Activated naive CD8-positive, alpha-beta T cell treated with anti-CD3 and anti-CD28 coated beads, Interleukin-2, amount 50 U/mL, for 24 hours (primary cell): ENCODE measurements at regions not wholly inside any gene's neighbourhood (a gene's known extent, or its start where the extent isn't known, plus 50 kb on each side); places are given as distances from the start of the nearest gene placed in this dataset.

Experiments
- ATAC-seq: fragments of 150-1000 bp; cut with Tn5 transposase; one replicate; pipeline ENCODE4 v1.10.0; 2021
- DNase-seq: peaks from one replicate; pipeline ENCODE4 v3.0.0; 2021
- H3K27ac Mint-ChIP-seq: one replicate; pipeline ENCODE4 v1.8.0; 2021; ENCODE audit warnings: mild to moderate bottlenecking, mixed read lengths
- H3K27me3 Mint-ChIP-seq: one replicate; pipeline ENCODE4 v1.8.0; 2021; ENCODE audit warnings: mixed read lengths
- H3K36me3 Mint-ChIP-seq: one replicate; pipeline ENCODE4 v1.8.0; 2021; ENCODE audit warnings: low read depth, mixed read lengths
- H3K4me1 Mint-ChIP-seq: one replicate; pipeline ENCODE4 v1.8.0; 2021; ENCODE audit warnings: mixed read lengths
- H3K4me3 Mint-ChIP-seq: one replicate; pipeline ENCODE4 v1.8.0; 2021; ENCODE audit warnings: mild to moderate bottlenecking, moderate library complexity, mixed read lengths
- H3K9me3 Mint-ChIP-seq: one replicate; pipeline ENCODE4 v1.8.0; 2021; ENCODE audit warnings: mixed read lengths

- H3K9me3 Mint-ChIP-seq: no peaks in the 10 kb centered on the region
- ATAC-seq (no peak), DNase-seq (no peak)
- H3K27me3 Mint-ChIP-seq: no peaks in the 10 kb centered on the region
- H3K27ac Mint-ChIP-seq: no peak overlapping the region
- no peak overlapping the region for H3K4me3 Mint-ChIP-seq
- H3K4me1 Mint-ChIP-seq: peaks cover 2% of the 10 kb centered on the region
- H3K36me3 Mint-ChIP-seq: no peaks in the 10 kb centered on the region
Observed at GRCh38 chr5:163759000-163759704, 253.7 kb downstream of the MAT2B start.

GRCh38 chr5:163760498-163760897 lies 255.1 kb downstream of the MAT2B start:
- Mint-ChIP-seq H3K4me3 (no peak overlapping the region), H3K36me3 (no peaks in the 10 kb centered on the region), H3K4me1 (peaks cover 2% of the 10 kb centered on the region), H3K9me3 (no peaks in the 10 kb centered on the region), H3K27ac (no peak overlapping the region), H3K27me3 (no peaks in the 10 kb centered on the region)
- no peak for ATAC-seq
- DNase-seq: no peak

- DNase-seq (no peak), ATAC-seq (no peak)
- no peak overlapping the region for H3K4me3 Mint-ChIP-seq
- no peaks in the 10 kb centered on the region for H3K4me1 Mint-ChIP-seq
- H3K9me3 Mint-ChIP-seq: no peaks in the 10 kb centered on the region
- H3K27me3 Mint-ChIP-seq: no peaks in the 10 kb centered on the region
- H3K36me3 Mint-ChIP-seq: no peaks in the 10 kb centered on the region
- H3K27ac Mint-ChIP-seq: no peak overlapping the region
Observed at GRCh38 chr5:163766936-163767670, 261.7 kb downstream of the MAT2B start.

GRCh38 chr5:163770625-163771024 lies 265.2 kb downstream of the MAT2B start:
- Mint-ChIP-seq H3K27me3 (no peaks in the 10 kb centered on the region), H3K4me1 (no peaks in the 10 kb centered on the region), H3K9me3 (no peaks in the 10 kb centered on the region), H3K27ac (no peak overlapping the region), H3K36me3 (no peaks in the 10 kb centered on the region), H3K4me3 (no peak overlapping the region)
- ATAC-seq: no peak
- DNase-seq: no peak

GRCh38 chr5:163772241-163772640 lies 266.8 kb downstream of the MAT2B start:
- H3K27me3 Mint-ChIP-seq: no peaks in the 10 kb centered on the region
- DNase-seq (no peak), ATAC-seq (no peak)
- no peaks in the 10 kb centered on the region for H3K36me3 Mint-ChIP-seq
- H3K27ac Mint-ChIP-seq: no peak overlapping the region
- H3K4me1 Mint-ChIP-seq: no peaks in the 10 kb centered on the region
- H3K9me3 Mint-ChIP-seq: no peaks in the 10 kb centered on the region
- H3K4me3 Mint-ChIP-seq: no peak overlapping the region

GRCh38 chr5:163772644-163773043 lies 267.2 kb downstream of the MAT2B start:
- no peaks in the 10 kb centered on the region for H3K27me3 Mint-ChIP-seq
- H3K4me1 Mint-ChIP-seq: no peaks in the 10 kb centered on the region
- ATAC-seq: no peak
- no peak for DNase-seq
- H3K27ac Mint-ChIP-seq: no peak overlapping the region
- no peaks in the 10 kb centered on the region for H3K36me3 Mint-ChIP-seq
- H3K9me3 Mint-ChIP-seq: no peaks in the 10 kb centered on the region
- no peak overlapping the region for H3K4me3 Mint-ChIP-seq

GRCh38 chr5:163773226-163773625 lies 267.8 kb downstream of the MAT2B start:
- H3K9me3 Mint-ChIP-seq: no peaks in the 10 kb centered on the region
- no peaks in the 10 kb centered on the region for H3K36me3 Mint-ChIP-seq
- no peak for DNase-seq
- no peak overlapping the region for H3K27ac Mint-ChIP-seq
- no peaks in the 10 kb centered on the region for H3K27me3 Mint-ChIP-seq
- no peak for ATAC-seq
- no peaks in the 10 kb centered on the region for H3K4me1 Mint-ChIP-seq
- no peak overlapping the region for H3K4me3 Mint-ChIP-seq

GRCh38 chr5:163789870-163790269 lies 284.5 kb downstream of the MAT2B start:
- Mint-ChIP-seq H3K4me1 (no peaks in the 10 kb centered on the region), H3K36me3 (no peaks in the 10 kb centered on the region), H3K4me3 (no peak overlapping the region), H3K27ac (no peak overlapping the region), H3K9me3 (peaks cover 5% of the 10 kb centered on the region), H3K27me3 (no peaks in the 10 kb centered on the region)
- no peak for DNase-seq
- no peak for ATAC-seq

GRCh38 chr5:163790497-163790896 lies 285.1 kb downstream of the MAT2B start:
- DNase-seq (no peak), ATAC-seq (no peak)
- Mint-ChIP-seq H3K27ac (no peak overlapping the region), H3K4me1 (no peaks in the 10 kb centered on the region), H3K9me3 (peaks cover 5% of the 10 kb centered on the region), H3K27me3 (no peaks in the 10 kb centered on the region), H3K36me3 (no peaks in the 10 kb centered on the region), H3K4me3 (no peak overlapping the region)

GRCh38 chr5:163794993-163795392 lies 289.6 kb downstream of the MAT2B start:
- H3K9me3 Mint-ChIP-seq: no peaks in the 10 kb centered on the region
- H3K4me3 Mint-ChIP-seq: no peak overlapping the region
- ATAC-seq: no peak
- H3K4me1 Mint-ChIP-seq: no peaks in the 10 kb centered on the region
- H3K27me3 Mint-ChIP-seq: no peaks in the 10 kb centered on the region
- no peaks in the 10 kb centered on the region for H3K36me3 Mint-ChIP-seq
- no peak overlapping the region for H3K27ac Mint-ChIP-seq
- no peak for DNase-seq

- H3K9me3 Mint-ChIP-seq: peaks cover 3% of the 10 kb centered on the region
- no peak for ATAC-seq
- H3K4me1 Mint-ChIP-seq: no peaks in the 10 kb centered on the region
- no peaks in the 10 kb centered on the region for H3K27me3 Mint-ChIP-seq
- H3K36me3 Mint-ChIP-seq: no peaks in the 10 kb centered on the region
- no peak for DNase-seq
- H3K27ac Mint-ChIP-seq: no peak overlapping the region
- H3K4me3 Mint-ChIP-seq: no peak overlapping the region
Observed at GRCh38 chr5:163807781-163808180, 302.4 kb downstream of the MAT2B start.

GRCh38 chr5:163809473-163809872 lies 304.1 kb downstream of the MAT2B start:
- Mint-ChIP-seq H3K27me3 (no peaks in the 10 kb centered on the region), H3K4me3 (no peak overlapping the region), H3K27ac (no peak overlapping the region), H3K36me3 (no peaks in the 10 kb centered on the region), H3K4me1 (no peaks in the 10 kb centered on the region), H3K9me3 (no peaks in the 10 kb centered on the region)
- DNase-seq (no peak), ATAC-seq (no peak)

GRCh38 chr5:163813900-163814299 lies 308.5 kb downstream of the MAT2B start:
- Mint-ChIP-seq H3K36me3 (no peaks in the 10 kb centered on the region), H3K9me3 (peaks cover 4% of the 10 kb centered on the region), H3K4me3 (no peak overlapping the region), H3K4me1 (no peaks in the 10 kb centered on the region), H3K27me3 (no peaks in the 10 kb centered on the region), H3K27ac (no peak overlapping the region)
- DNase-seq: no peak
- ATAC-seq: no peak

GRCh38 chr5:163815240-163815791 lies 309.9 kb downstream of the MAT2B start:
- no peak for DNase-seq
- Mint-ChIP-seq H3K4me3 (no peak overlapping the region), H3K36me3 (no peaks in the 10 kb centered on the region), H3K27ac (no peak overlapping the region), H3K27me3 (no peaks in the 10 kb centered on the region), H3K9me3 (peaks cover 13% of the 10 kb centered on the region), H3K4me1 (no peaks in the 10 kb centered on the region)
- ATAC-seq: no peak

- Mint-ChIP-seq H3K4me3 (no peak overlapping the region), H3K9me3 (peaks cover 23% of the 10 kb centered on the region), H3K36me3 (no peaks in the 10 kb centered on the region), H3K4me1 (no peaks in the 10 kb centered on the region), H3K27me3 (no peaks in the 10 kb centered on the region), H3K27ac (no peak overlapping the region)
- ATAC-seq: no peak
- DNase-seq: no peak
Observed at GRCh38 chr5:163821142-163821541, 315.7 kb downstream of the MAT2B start.
